ENCODE measurements at regions not wholly inside any gene's neighbourhood (a gene's known extent, or its start where the extent isn't known, plus 50 kb on each side); places are given as distances from the start of the nearest gene placed in this dataset.

GRCh38 chr2:17322461-17322860, 195.8 kb downstream of the RAD51AP2 start:
- 68 to 98% methylated on average over 2 of the region's 2 CpGs for WGBS, 2 donors
- intact Hi-C loops (cut with DNase I) = no loop called here
- peaks cover 0 to 3% of the 10 kb centered on the region in 2 donors for H3K27me3 ChIP-seq (ENCODE audit: control insufficient read depth in 1 of 2, insufficient read depth in 2 of 2, low read length in 1 of 2)
- peaks cover 3% of the 10 kb centered on the region for H3K9me3 ChIP-seq (ENCODE audit: control insufficient read depth, low read length)
- H3K4me3 ChIP-seq (ENCODE audit: low read length in 2 of 2) = no peak overlapping the region
- no peak overlapping the region for H3K27ac ChIP-seq (ENCODE audit: low read depth in 1 of 2, low read length in 2 of 2)
- no peaks in the 10 kb centered on the region for H3K36me3 ChIP-seq (ENCODE audit: control insufficient read depth in 1 of 2, insufficient read depth in 2 of 2, low read length in 1 of 2)
- H3K4me1 ChIP-seq (ENCODE audit: control insufficient read depth in 1 of 2, insufficient read depth in 2 of 2, low read length in 2 of 2) = no peaks in the 10 kb centered on the region
- DNase-seq = no peak
- no peak for ATAC-seq (ENCODE audit: low FRiP score)

- Histone ChIP-seq H3K9me3 (ENCODE audit: control insufficient read depth, low read length) (peaks cover 3% of the 10 kb centered on the region), H3K4me3 (ENCODE audit: low read length in 2 of 2) (no peak overlapping the region), H3K4me1 (ENCODE audit: control insufficient read depth in 1 of 2, insufficient read depth in 2 of 2, low read length in 2 of 2) (no peaks in the 10 kb centered on the region), H3K27me3 (ENCODE audit: control insufficient read depth in 1 of 2, insufficient read depth in 2 of 2, low read length in 1 of 2) (peaks cover 0 to 3% of the 10 kb centered on the region in 2 donors), H3K36me3 (ENCODE audit: control insufficient read depth in 1 of 2, insufficient read depth in 2 of 2, low read length in 1 of 2) (no peaks in the 10 kb centered on the region), H3K27ac (ENCODE audit: low read depth in 1 of 2, low read length in 2 of 2) (no peak overlapping the region)
- ATAC-seq (ENCODE audit: low FRiP score) (no peak), DNase-seq (no peak)
- intact Hi-C loops (cut with DNase I) = no loop called here
These were observed 199.2 kb downstream of the RAD51AP2 start for GRCh38 chr2:17319090-17319489.

- no peaks in the 10 kb centered on the region for H3K36me3 ChIP-seq (ENCODE audit: control insufficient read depth in 1 of 2, insufficient read depth in 2 of 2, low read length in 1 of 2)
- 30 to 46% methylated on average over 2 of the region's 2 CpGs for WGBS, 2 donors
- H3K27ac ChIP-seq (ENCODE audit: low read depth in 1 of 2, low read length in 2 of 2) = no peak overlapping the region
- peaks cover 3% of the 10 kb centered on the region for H3K9me3 ChIP-seq (ENCODE audit: control insufficient read depth, low read length)
- no peaks in the 10 kb centered on the region for H3K4me1 ChIP-seq (ENCODE audit: control insufficient read depth in 1 of 2, insufficient read depth in 2 of 2, low read length in 2 of 2)
- H3K4me3 ChIP-seq (ENCODE audit: low read length in 2 of 2) = no peak overlapping the region
- DNase-seq (no peak), ATAC-seq (ENCODE audit: low FRiP score) (no peak)
- H3K27me3 ChIP-seq (ENCODE audit: control insufficient read depth in 1 of 2, insufficient read depth in 2 of 2, low read length in 1 of 2) = peaks cover 0 to 3% of the 10 kb centered on the region in 2 donors
- intact Hi-C loops (cut with DNase I) = no loop called here
These were observed 200.2 kb downstream of the RAD51AP2 start for GRCh38 chr2:17318013-17318412.

- DNase-seq = no peak
These were observed 200.7 kb downstream of the RAD51AP2 start for GRCh38 chr2:17317439-17317976.

GRCh38 chr2:17313261-17313660, 205.0 kb downstream of the RAD51AP2 start:
- Histone ChIP-seq H3K9me3 (ENCODE audit: control insufficient read depth, low read length) (no peaks in the 10 kb centered on the region), H3K27me3 (ENCODE audit: control insufficient read depth in 1 of 2, insufficient read depth in 2 of 2, low read length in 1 of 2) (no peaks in the 10 kb centered on the region), H3K27ac (ENCODE audit: low read depth in 1 of 2, low read length in 2 of 2) (no peak overlapping the region), H3K4me3 (ENCODE audit: low read length in 2 of 2) (no peak overlapping the region), H3K36me3 (ENCODE audit: control insufficient read depth in 1 of 2, insufficient read depth in 2 of 2, low read length in 1 of 2) (no peaks in the 10 kb centered on the region), H3K4me1 (ENCODE audit: control insufficient read depth in 1 of 2, insufficient read depth in 2 of 2, low read length in 2 of 2) (no peaks in the 10 kb centered on the region)
- 74 to 75% methylated on average over 4 of the region's 4 CpGs for WGBS, 2 donors
- no peak for DNase-seq
- intact Hi-C loops (cut with DNase I) = no loop called here
- ATAC-seq (ENCODE audit: low FRiP score) = no peak

More at GRCh38 chr2:17317439-17317976, 200.7 kb downstream of the RAD51AP2 start:
- 29 to 40% methylated on average over 5 of the region's 5 CpGs for WGBS, 2 donors
- H3K9me3 ChIP-seq (ENCODE audit: control insufficient read depth, low read length) = peaks cover 3% of the 10 kb centered on the region
- no peaks in the 10 kb centered on the region for H3K4me1 ChIP-seq (ENCODE audit: control insufficient read depth in 1 of 2, insufficient read depth in 2 of 2, low read length in 2 of 2)
- no peak overlapping the region for H3K27ac ChIP-seq (ENCODE audit: low read depth in 1 of 2, low read length in 2 of 2)
- H3K4me3 ChIP-seq (ENCODE audit: low read length in 2 of 2) = no peak overlapping the region
- H3K27me3 ChIP-seq (ENCODE audit: control insufficient read depth in 1 of 2, insufficient read depth in 2 of 2, low read length in 1 of 2) = peaks cover 0 to 3% of the 10 kb centered on the region in 2 donors
- no peaks in the 10 kb centered on the region for H3K36me3 ChIP-seq (ENCODE audit: control insufficient read depth in 1 of 2, insufficient read depth in 2 of 2, low read length in 1 of 2)
- no peak for ATAC-seq (ENCODE audit: low FRiP score)
- intact Hi-C loops (cut with DNase I) = no loop called here

GRCh38 chr2:17311771-17312511, 206.3 kb downstream of the RAD51AP2 start:
- no peak for ATAC-seq (ENCODE audit: low FRiP score)
- H3K36me3 ChIP-seq (ENCODE audit: control insufficient read depth in 1 of 2, insufficient read depth in 2 of 2, low read length in 1 of 2) = no peaks in the 10 kb centered on the region
- no peak overlapping the region for H3K4me3 ChIP-seq (ENCODE audit: low read length in 2 of 2)
- intact Hi-C loops (cut with DNase I) = no loop called here
- H3K9me3 ChIP-seq (ENCODE audit: control insufficient read depth, low read length) = no peaks in the 10 kb centered on the region
- H3K27me3 ChIP-seq (ENCODE audit: control insufficient read depth in 1 of 2, insufficient read depth in 2 of 2, low read length in 1 of 2) = no peaks in the 10 kb centered on the region
- no peak overlapping the region for H3K27ac ChIP-seq (ENCODE audit: low read depth in 1 of 2, low read length in 2 of 2)
- no peak for DNase-seq
- no peaks in the 10 kb centered on the region for H3K4me1 ChIP-seq (ENCODE audit: control insufficient read depth in 1 of 2, insufficient read depth in 2 of 2, low read length in 2 of 2)
- WGBS, 2 donors = 43 to 57% methylated on average over 1 of the region's 1 CpG

- Histone ChIP-seq H3K27ac (ENCODE audit: low read depth in 1 of 2, low read length in 2 of 2) (no peak overlapping the region), H3K4me1 (ENCODE audit: control insufficient read depth in 1 of 2, insufficient read depth in 2 of 2, low read length in 2 of 2) (no peaks in the 10 kb centered on the region), H3K27me3 (ENCODE audit: control insufficient read depth in 1 of 2, insufficient read depth in 2 of 2, low read length in 1 of 2) (no peaks in the 10 kb centered on the region), H3K4me3 (ENCODE audit: low read length in 2 of 2) (no peak overlapping the region), H3K9me3 (ENCODE audit: control insufficient read depth, low read length) (no peaks in the 10 kb centered on the region), H3K36me3 (ENCODE audit: control insufficient read depth in 1 of 2, insufficient read depth in 2 of 2, low read length in 1 of 2) (no peaks in the 10 kb centered on the region)
- WGBS, 2 donors = 92 to 95% methylated on average over 2 of the region's 2 CpGs
- ATAC-seq (ENCODE audit: low FRiP score) = no peak
- DNase-seq = no peak
- intact Hi-C loops (cut with DNase I) = no loop called here
These were observed 207.1 kb downstream of the RAD51AP2 start for GRCh38 chr2:17311106-17311619.

- peak; percentile 48 for ATAC-seq (ENCODE audit: low FRiP score)
- intact Hi-C loops (cut with DNase I) = no loop called here
- H3K27me3 ChIP-seq (ENCODE audit: control insufficient read depth in 1 of 2, insufficient read depth in 2 of 2, low read length in 1 of 2) = no peaks in the 10 kb centered on the region
These were observed 208.4 kb downstream of the RAD51AP2 start for GRCh38 chr2:17309741-17310339.

GRCh38 chr2:17309181-17309580, 209.1 kb downstream of the RAD51AP2 start:
- ATAC-seq (ENCODE audit: low FRiP score) (no peak), DNase-seq (no peak)
- Histone ChIP-seq H3K27ac (ENCODE audit: low read depth in 1 of 2, low read length in 2 of 2) (no peak overlapping the region), H3K4me1 (ENCODE audit: control insufficient read depth in 1 of 2, insufficient read depth in 2 of 2, low read length in 2 of 2) (no peaks in the 10 kb centered on the region), H3K36me3 (ENCODE audit: control insufficient read depth in 1 of 2, insufficient read depth in 2 of 2, low read length in 1 of 2) (no peaks in the 10 kb centered on the region), H3K9me3 (ENCODE audit: control insufficient read depth, low read length) (no peaks in the 10 kb centered on the region), H3K27me3 (ENCODE audit: control insufficient read depth in 1 of 2, insufficient read depth in 2 of 2, low read length in 1 of 2) (no peaks in the 10 kb centered on the region), H3K4me3 (ENCODE audit: low read length in 2 of 2) (no peak overlapping the region)
- WGBS, 2 donors = 61 to 72% methylated on average over 2 of the region's 2 CpGs
- intact Hi-C loops (cut with DNase I) = no loop called here

More at GRCh38 chr2:17309741-17310339, 208.4 kb downstream of the RAD51AP2 start:
- WGBS, 2 donors = 28% methylated on average over 6 of the region's 6 CpGs
- H3K4me3 ChIP-seq (ENCODE audit: low read length in 2 of 2) = no peak overlapping the region
- H3K36me3 ChIP-seq (ENCODE audit: control insufficient read depth in 1 of 2, insufficient read depth in 2 of 2, low read length in 1 of 2) = no peaks in the 10 kb centered on the region
- no peak overlapping the region for H3K27ac ChIP-seq (ENCODE audit: low read depth in 1 of 2, low read length in 2 of 2)
- DNase-seq = no peak
- H3K9me3 ChIP-seq (ENCODE audit: control insufficient read depth, low read length) = no peaks in the 10 kb centered on the region
- H3K4me1 ChIP-seq (ENCODE audit: control insufficient read depth in 1 of 2, insufficient read depth in 2 of 2, low read length in 2 of 2) = no peaks in the 10 kb centered on the region

All from aorta (tissue), 5 donors.